ENCODE measurements at regions not wholly inside any gene's neighbourhood (a gene's known extent, or its start where the extent isn't known, plus 50 kb on each side); places are given as distances from the start of the nearest gene placed in this dataset.

DNA sequence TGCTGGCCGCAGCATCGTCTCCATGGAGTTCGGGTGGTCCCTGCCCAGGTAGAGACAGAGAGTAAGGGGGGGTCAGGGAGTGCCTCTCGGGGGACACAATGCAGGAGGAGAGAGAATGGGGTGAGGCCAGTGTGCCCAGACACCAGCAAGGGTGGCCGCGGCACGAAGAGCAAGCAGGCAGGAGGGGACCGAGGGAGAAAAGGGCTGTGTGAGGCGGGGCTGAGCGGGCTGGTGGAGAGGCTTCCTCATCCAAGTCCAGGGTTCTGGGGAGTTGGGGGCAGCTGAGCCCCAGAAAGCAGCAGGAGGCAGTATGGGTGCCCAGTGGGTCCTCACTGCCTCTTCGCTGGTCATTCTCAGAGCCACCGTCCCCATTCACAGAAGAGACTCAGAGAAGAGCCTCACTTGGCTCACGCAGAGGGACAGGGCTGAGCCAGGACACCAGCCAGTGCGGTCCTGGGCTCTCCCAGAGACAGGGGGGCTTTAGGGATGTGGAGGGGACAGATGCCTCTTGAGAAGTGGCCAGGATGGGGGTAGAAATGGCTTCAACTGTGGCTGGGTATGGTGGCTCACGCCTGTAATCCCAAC lies 78.9 kb downstream of the MICALL2 start:
- no peak for DNase-seq

DNA sequence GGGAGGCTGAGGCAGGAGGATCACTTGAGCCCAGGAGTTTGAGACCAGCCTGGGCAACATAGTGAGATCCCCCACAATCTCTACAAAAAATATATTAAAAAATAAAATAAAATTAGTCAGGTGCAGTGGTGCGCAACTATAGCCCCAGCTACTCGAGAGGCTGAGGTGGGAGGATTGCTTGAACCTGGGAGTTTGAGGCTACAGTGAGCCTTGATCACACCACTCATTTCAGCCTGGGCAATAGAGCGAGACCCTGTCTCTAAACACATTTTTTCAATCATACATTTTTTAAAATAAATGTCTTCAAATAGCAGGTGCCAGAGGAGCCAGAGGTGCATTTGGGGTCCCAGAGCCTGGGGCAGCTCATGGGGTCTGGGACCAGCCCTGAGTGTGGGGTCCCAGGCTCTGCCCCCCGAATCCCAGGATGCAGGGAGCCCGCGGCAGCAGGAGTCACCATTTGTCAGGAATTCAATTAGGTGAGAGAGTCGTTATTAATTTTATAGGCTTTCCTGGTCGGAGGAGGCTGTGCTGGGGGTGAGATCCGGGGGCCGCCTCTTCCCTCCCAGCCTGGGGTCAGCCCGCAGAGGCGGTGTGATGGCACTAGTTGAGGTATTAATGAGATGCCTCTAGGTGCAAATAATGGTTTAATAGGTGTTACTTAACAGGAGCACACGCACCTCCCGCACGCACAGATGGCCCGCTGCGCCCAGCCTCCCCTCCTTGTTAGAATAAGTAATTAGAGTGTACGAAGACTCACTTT lies 78.3 kb downstream of the MICALL2 start:
- no peak for DNase-seq

DNA sequence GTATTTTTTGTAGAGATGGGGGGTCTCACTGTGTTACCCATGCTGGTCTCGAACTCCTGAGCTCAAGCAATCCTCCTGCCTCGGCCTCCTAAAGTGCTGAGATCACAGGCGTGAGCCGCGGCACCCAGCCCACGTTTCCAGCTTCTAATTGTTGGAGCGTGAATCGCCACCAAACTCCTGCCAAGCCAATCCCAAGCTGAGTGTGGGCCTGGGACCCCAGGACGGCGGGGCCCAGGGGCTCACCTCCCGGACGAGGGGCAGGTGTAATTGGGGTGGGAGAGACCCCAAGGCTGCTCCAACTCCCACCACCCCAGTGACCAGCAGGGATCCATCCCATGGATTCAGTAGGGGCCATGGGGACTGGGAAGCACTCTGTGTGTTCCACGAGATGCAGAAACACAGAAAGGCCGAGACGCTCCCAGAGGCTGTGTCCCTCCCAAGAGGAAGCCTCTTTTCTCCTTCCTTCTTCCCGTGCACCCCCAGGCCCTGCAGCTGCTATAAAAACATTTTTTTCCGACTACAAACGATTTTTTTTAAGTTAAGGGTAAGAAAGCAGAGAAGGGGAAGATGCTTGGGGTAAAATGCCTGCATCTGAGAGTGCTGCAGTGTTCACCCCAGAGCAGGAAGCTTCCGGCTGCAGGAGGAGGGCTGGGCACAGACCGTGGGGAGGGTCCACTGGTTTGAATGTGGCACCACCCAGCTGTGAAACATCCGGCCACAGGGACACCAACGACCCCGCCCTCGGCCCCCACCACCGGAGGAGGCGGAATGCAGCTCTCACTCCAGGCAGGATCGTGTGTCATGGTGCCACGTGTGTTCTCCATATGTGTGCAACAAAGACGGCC lies 76.5 kb downstream of the MICALL2 start:
- no peak for DNase-seq

DNA sequence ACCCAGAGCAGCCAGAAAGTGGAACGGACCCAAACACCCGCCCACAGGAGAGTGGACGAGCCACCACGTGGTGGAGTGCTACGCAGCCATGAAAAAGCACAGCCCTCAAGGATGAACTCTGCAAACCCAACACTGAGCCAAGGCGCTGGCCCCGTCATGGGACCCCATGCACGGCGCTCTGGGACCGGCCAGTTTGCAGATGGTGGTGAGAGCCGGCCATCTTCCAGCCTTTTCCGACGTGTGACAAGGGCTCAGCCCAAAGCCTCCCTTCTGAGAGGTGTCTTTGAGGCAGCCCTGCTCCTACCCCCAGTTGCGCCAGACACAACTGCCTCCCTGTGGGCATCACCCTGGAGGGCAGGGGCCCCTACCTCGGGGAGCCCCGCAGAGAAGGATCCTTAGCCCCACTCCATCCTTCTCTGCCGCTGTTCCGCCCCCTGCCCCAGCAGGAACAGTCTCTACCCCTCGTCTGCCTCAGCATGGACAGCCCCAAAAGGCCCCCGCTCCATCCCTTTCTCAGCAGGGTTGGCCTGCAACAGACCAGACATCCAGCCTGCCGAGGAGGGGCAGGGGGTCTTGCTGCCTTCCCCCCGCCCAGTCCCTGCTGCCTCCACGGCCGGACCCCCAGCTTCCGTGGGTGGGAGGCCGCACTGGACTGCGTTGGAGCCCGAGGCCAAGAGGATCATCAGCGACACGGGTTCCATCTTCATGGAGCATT lies 75.7 kb downstream of the MICALL2 start:
- DNase-seq, result no peak

- no peak for DNase-seq
Measured at GRCh38 chr7:1384113-1384415, 75.2 kb downstream of the MICALL2 start.

All from eye (tissue), 1 donor.